ENCODE measurements at regions not wholly inside any gene's neighbourhood (a gene's known extent, or its start where the extent isn't known, plus 50 kb on each side); places are given as distances from the start of the nearest gene placed in this dataset.

DNA sequence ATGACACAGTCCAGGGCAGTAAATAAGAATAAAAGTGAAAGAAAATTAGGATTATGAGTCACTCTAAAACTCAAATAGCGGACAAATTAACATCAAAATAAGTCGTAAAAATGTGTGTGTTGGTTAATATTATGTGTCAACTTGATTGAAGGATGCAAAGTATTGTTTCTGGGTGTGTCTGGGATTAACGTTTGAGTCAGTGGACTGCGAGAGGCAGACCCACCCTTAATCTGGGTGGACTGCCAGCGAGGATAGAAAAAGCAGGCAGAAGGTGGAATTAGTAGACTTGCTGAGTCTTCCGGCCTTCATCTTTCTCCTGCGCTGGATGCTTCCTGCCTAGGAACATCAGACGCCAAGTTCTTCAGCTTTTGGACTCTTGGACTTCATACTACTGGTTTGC is 324.3 kb upstream of the PCDH10 start:
- TF ChIP-seq, protein P1, sequence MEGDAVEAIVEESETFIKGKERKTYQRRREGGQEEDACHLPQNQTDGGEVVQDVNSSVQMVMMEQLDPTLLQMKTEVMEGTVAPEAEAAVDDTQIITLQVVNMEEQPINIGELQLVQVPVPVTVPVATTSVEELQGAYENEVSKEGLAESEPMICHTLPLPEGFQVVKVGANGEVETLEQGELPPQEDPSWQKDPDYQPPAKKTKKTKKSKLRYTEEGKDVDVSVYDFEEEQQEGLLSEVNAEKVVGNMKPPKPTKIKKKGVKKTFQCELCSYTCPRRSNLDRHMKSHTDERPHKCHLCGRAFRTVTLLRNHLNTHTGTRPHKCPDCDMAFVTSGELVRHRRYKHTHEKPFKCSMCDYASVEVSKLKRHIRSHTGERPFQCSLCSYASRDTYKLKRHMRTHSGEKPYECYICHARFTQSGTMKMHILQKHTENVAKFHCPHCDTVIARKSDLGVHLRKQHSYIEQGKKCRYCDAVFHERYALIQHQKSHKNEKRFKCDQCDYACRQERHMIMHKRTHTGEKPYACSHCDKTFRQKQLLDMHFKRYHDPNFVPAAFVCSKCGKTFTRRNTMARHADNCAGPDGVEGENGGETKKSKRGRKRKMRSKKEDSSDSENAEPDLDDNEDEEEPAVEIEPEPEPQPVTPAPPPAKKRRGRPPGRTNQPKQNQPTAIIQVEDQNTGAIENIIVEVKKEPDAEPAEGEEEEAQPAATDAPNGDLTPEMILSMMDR (IDR thresholded peaks at IDR 0.05): no peak
- no peak for TF ChIP-seq POLR2A (IDR thresholded peaks at IDR 0.05)
